Osteocyte (in vitro differentiated cells): ENCODE measurements at regions not wholly inside any gene's neighbourhood (a gene's known extent, or its start where the extent isn't known, plus 50 kb on each side); places are given as distances from the start of the nearest gene placed in this dataset.

Source experiments
- DNase-seq: peaks from one replicate; pipeline ENCODE4 v3.0.0; 2021; ENCODE audit warnings: mixed read lengths; ENCODE audit not compliant: unreplicated experiment; ENCODE audit errors: extremely low spot score
- H3K27ac Mint-ChIP-seq: one replicate; pipeline ENCODE4 v1.8.0; 2021; ENCODE audit warnings: mild to moderate bottlenecking, mixed read lengths; ENCODE audit not compliant: unreplicated experiment
- H3K27me3 Mint-ChIP-seq: one replicate; pipeline ENCODE4 v1.8.0; 2021; ENCODE audit warnings: mixed read lengths; ENCODE audit not compliant: unreplicated experiment
- H3K36me3 Mint-ChIP-seq: one replicate; pipeline ENCODE4 v1.8.0; 2021; ENCODE audit warnings: mixed read lengths; ENCODE audit not compliant: unreplicated experiment
- H3K4me1 Mint-ChIP-seq: one replicate; pipeline ENCODE4 v1.8.0; 2021; ENCODE audit warnings: mixed read lengths; ENCODE audit not compliant: unreplicated experiment
- H3K4me3 Mint-ChIP-seq: one replicate; pipeline ENCODE4 v1.8.0; 2021; ENCODE audit warnings: mild to moderate bottlenecking, moderate library complexity, mixed read lengths; ENCODE audit not compliant: unreplicated experiment
- H3K9me3 Mint-ChIP-seq: one replicate; pipeline ENCODE4 v1.8.0; 2021; ENCODE audit warnings: mixed read lengths; ENCODE audit not compliant: unreplicated experiment
- CTCF ChIP-seq: fragments of 200-600 bp; sonication (generic); IDR thresholded peaks from 2 replicates; pipeline ENCODE4 v1.5.0; 2021; ENCODE audit warnings: antibody characterized with exemption, mild to moderate bottlenecking, moderate library complexity

GRCh38 chr4:175910700-175911099, 98.6 kb upstream of the GPM6A start:
- no peak overlapping the region for H3K4me3 Mint-ChIP-seq
- DNase-seq, result no peak
- no peak for TF ChIP-seq CTCF
- H3K4me1 Mint-ChIP-seq, result no peaks in the 10 kb centered on the region
- H3K27me3 Mint-ChIP-seq, result peaks cover 7% of the 10 kb centered on the region
- no peaks in the 10 kb centered on the region for H3K9me3 Mint-ChIP-seq
- no peak overlapping the region for H3K27ac Mint-ChIP-seq
- H3K36me3 Mint-ChIP-seq, result no peaks in the 10 kb centered on the region

GRCh38 chr4:175916626-175917351, 104.7 kb upstream of the GPM6A start:
- Mint-ChIP-seq H3K9me3 (no peaks in the 10 kb centered on the region), H3K36me3 (no peaks in the 10 kb centered on the region), H3K27ac (no peak overlapping the region), H3K4me1 (no peaks in the 10 kb centered on the region), H3K4me3 (no peak overlapping the region), H3K27me3 (peaks cover 14% of the 10 kb centered on the region)
- DNase-seq, result no peak
- TF ChIP-seq CTCF, result no peak

- Mint-ChIP-seq H3K36me3 (no peaks in the 10 kb centered on the region), H3K27ac (no peak overlapping the region), H3K9me3 (no peaks in the 10 kb centered on the region), H3K4me3 (no peak overlapping the region), H3K27me3 (peaks cover 8% of the 10 kb centered on the region), H3K4me1 (no peaks in the 10 kb centered on the region)
- no peak for TF ChIP-seq CTCF
- no peak for DNase-seq
Observed at GRCh38 chr4:175927121-175927520, 115.1 kb upstream of the GPM6A start.

GRCh38 chr4:175929441-175929840, 117.4 kb upstream of the GPM6A start:
- no peak for DNase-seq
- Mint-ChIP-seq H3K27me3 (peaks cover 3% of the 10 kb centered on the region), H3K4me1 (no peaks in the 10 kb centered on the region), H3K36me3 (no peaks in the 10 kb centered on the region), H3K27ac (no peak overlapping the region), H3K9me3 (no peaks in the 10 kb centered on the region), H3K4me3 (no peak overlapping the region)
- no peak for TF ChIP-seq CTCF

- no peak for TF ChIP-seq CTCF
- Mint-ChIP-seq H3K9me3 (no peaks in the 10 kb centered on the region), H3K4me1 (no peaks in the 10 kb centered on the region), H3K27ac (no peak overlapping the region), H3K27me3 (peaks cover 3% of the 10 kb centered on the region), H3K36me3 (no peaks in the 10 kb centered on the region), H3K4me3 (no peak overlapping the region)
- DNase-seq, result no peak
Observed at GRCh38 chr4:175929932-175930331, 117.9 kb upstream of the GPM6A start.
